Activated CD4-positive, alpha-beta T cell treated with anti-CD3 and anti-CD28 coated beads, Interleukin-2, amount 50 U/mL, for 48 hours (primary cell): ENCODE measurements at regions not wholly inside any gene's neighbourhood (a gene's known extent, or its start where the extent isn't known, plus 50 kb on each side); places are given as distances from the start of the nearest gene placed in this dataset.

Experiments used
- DNase-seq, 2 experiments: peaks; one replicate each; pipeline ENCODE4 v3.0.0-alpha.2; 2020

- no peak for DNase-seq
Measured at GRCh38 chrY:8202837-8203236, 1134.4 kb upstream of the TSPY4 start.

GRCh38 chrY:8241144-8241543 is 1096.1 kb upstream of the TSPY4 start:
- DNase-seq, result peak; percentile 1 to 3

- DNase-seq, result no peak
Measured at GRCh38 chrY:8273807-8274206, 1063.5 kb upstream of the TSPY4 start.

GRCh38 chrY:8305021-8305420 is 1032.2 kb upstream of the TSPY4 start:
- no peak for DNase-seq

GRCh38 chrY:8324113-8324512 is 1013.2 kb upstream of the TSPY4 start:
- DNase-seq, result no peak

GRCh38 chrY:8326944-8327343 is 1010.3 kb upstream of the TSPY4 start:
- no peak for DNase-seq

GRCh38 chrY:8327708-8328354 is 1009.4 kb upstream of the TSPY4 start:
- DNase-seq, result no peak

- no peak for DNase-seq
Measured at GRCh38 chrY:8329431-8329830, 1007.8 kb upstream of the TSPY4 start.

- DNase-seq, result no peak
Measured at GRCh38 chrY:8329929-8330328, 1007.3 kb upstream of the TSPY4 start.

GRCh38 chrY:8333328-8333727 is 1003.9 kb upstream of the TSPY4 start:
- no peak for DNase-seq

GRCh38 chrY:8335299-8335835 is 1001.9 kb upstream of the TSPY4 start:
- DNase-seq, result peak in 1 of 2 experiments; percentile 3

- DNase-seq, result no peak
Measured at GRCh38 chrY:8336112-8336774, 1001.0 kb upstream of the TSPY4 start.

- DNase-seq, result no peak
Measured at GRCh38 chrY:8341000-8341399, 996.3 kb upstream of the TSPY4 start.

- DNase-seq, result no peak
Measured at GRCh38 chrY:8342173-8342572, 995.1 kb upstream of the TSPY4 start.

GRCh38 chrY:8351241-8351640 is 986.0 kb upstream of the TSPY4 start:
- no peak for DNase-seq

- DNase-seq, result no peak
Measured at GRCh38 chrY:8352201-8352600, 985.1 kb upstream of the TSPY4 start.

- no peak for DNase-seq
Measured at GRCh38 chrY:8358161-8358560, 979.1 kb upstream of the TSPY4 start.

GRCh38 chrY:8361715-8362114 is 975.5 kb upstream of the TSPY4 start:
- DNase-seq, result no peak

- DNase-seq, result no peak
Measured at GRCh38 chrY:8377491-8377890, 959.8 kb upstream of the TSPY4 start.

- DNase-seq, result no peak
Measured at GRCh38 chrY:8379800-8380199, 957.5 kb upstream of the TSPY4 start.

GRCh38 chrY:8381425-8381824 is 955.8 kb upstream of the TSPY4 start:
- peak in 1 of 2 experiments; percentile 8 for DNase-seq

- no peak for DNase-seq
Measured at GRCh38 chrY:8386053-8386452, 951.2 kb upstream of the TSPY4 start.

- DNase-seq, result no peak
Measured at GRCh38 chrY:8388512-8388911, 948.8 kb upstream of the TSPY4 start.

- no peak for DNase-seq
Measured at GRCh38 chrY:8390310-8390709, 947.0 kb upstream of the TSPY4 start.

GRCh38 chrY:8393246-8393645 is 944.0 kb upstream of the TSPY4 start:
- no peak for DNase-seq
